A549 (cell line): ENCODE measurements at regions not wholly inside any gene's neighbourhood (a gene's known extent, or its start where the extent isn't known, plus 50 kb on each side); places are given as distances from the start of the nearest gene placed in this dataset.

ENCODE experiments used
- CHD4 ChIP-seq: fragments of 200-600 bp; sonication (generic); IDR thresholded peaks from 2 replicates; pipeline ENCODE4 v1.6.1; 2016; ENCODE audit warnings: antibody characterized with exemption, mild to moderate bottlenecking, borderline replicate concordance
- CTCF ChIP-seq: fragments of >200 bp; sonication (Bioruptor Twin); formaldehyde crosslinking; IDR thresholded peaks from 3 replicates; pipeline ENCODE4 v1.5.1; 2016
- MYC ChIP-seq: IDR thresholded peaks from 2 replicates; pipeline ENCODE4 v1.6.1; 2012; ENCODE audit warnings: mild to moderate bottlenecking, inconsistent platforms, low read length, improper control_type of control experiment, borderline replicate concordance
- POLR2A ChIP-seq: IDR thresholded peaks from 2 replicates; pipeline ENCODE4 v1.6.1; 2012; ENCODE audit warnings: mild to moderate bottlenecking, low read length
- RAD21 ChIP-seq, 2 experiments: fragments of >200 bp in 1 of 2; sonication (Bioruptor Twin) in 1 of 2; formaldehyde crosslinking in 1 of 2; IDR thresholded peaks in 1 of 2; conservative IDR thresholded peaks in 1 of 2; 2 replicates in 1 of 2; 3 replicates in 1 of 2; pipeline ENCODE4 v1.6.1; 2012 to 2018; ENCODE audit warnings: inconsistent platforms in 1 of 2
- USF2 ChIP-seq: fragments of 450-650 bp; IDR thresholded peaks from 2 replicates; pipeline ENCODE4 v1.6.1; 2014; ENCODE audit warnings: antibody characterized with exemption

- TF ChIP-seq CTCF (no peak), RAD21 (conservative IDR thresholded peaks at IDR 0.05 in 1 of 2, IDR thresholded peaks at IDR 0.05 in 1 of 2) (no peak), POLR2A (no peak), USF2 (no peak), CHD4 (no peak), MYC (no peak)
Measured at GRCh38 chr4:125827696-125828052, 512.9 kb downstream of the FAT4 start.
